Caco-2 (cell line): ENCODE measurements at regions not wholly inside any gene's neighbourhood (a gene's known extent, or its start where the extent isn't known, plus 50 kb on each side); places are given as distances from the start of the nearest gene placed in this dataset.

Source experiments
- BruUV-seq: library from RNA; stranded (reverse); fragments of 400-500 nt; replicated peaks from 2 replicates; lab custom pipeline; 2021; lab: Mats Ljungman, UMichigan
- CTCF ChIA-PET: fragments of 300-600 bp; sonication (Branson Sonifier 250); formaldehyde crosslinking; loops from one replicate; lab custom pipeline; 2022; ENCODE audit warnings: antibody characterized with exemption; lab: Charles Lee
- POLR2A ChIA-PET: fragments of 300-600 bp; sonication (Branson Sonifier 250); formaldehyde crosslinking; loops from one replicate; lab custom pipeline; 2022; ENCODE audit warnings: antibody characterized with exemption; lab: Charles Lee
- DNase-seq, 2 experiments: peaks; one replicate each; pipeline versions ENCODE4 v3.0.0 to v3.0.0-alpha.2; 2020 to 2022
- H3K27me3 ChIP-seq: replicated peaks from 2 replicates; pipeline ENCODE4 v1.6.0; 2011; ENCODE audit warnings: low read length; ENCODE audit not compliant: control insufficient read depth, insufficient read depth
- H3K36me3 ChIP-seq: 2 replicates; pipeline ENCODE4 v1.5.1; 2011; ENCODE audit warnings: low read length; ENCODE audit not compliant: control insufficient read depth, insufficient read depth
- H3K4me1 ChIP-seq: fragments of 250-450 bp; sonication (Bioruptor Pico); 2 replicates; pipeline ENCODE4 v1.5.1; 2020; ENCODE audit warnings: mild to moderate bottlenecking
- H3K4me3 ChIP-seq: 2 replicates; pipeline ENCODE4 v1.5.1; 2011; ENCODE audit warnings: low read depth, mild to moderate bottlenecking, control low read depth, low read length
- H3K9me3 ChIP-seq: fragments of 250-450 bp; sonication (Bioruptor Pico); 2 replicates; pipeline ENCODE4 v1.5.1; 2020; ENCODE audit warnings: mild to moderate bottlenecking, moderate library complexity
- H3K27ac Mint-ChIP-seq: one replicate; pipeline ENCODE4 v1.8.0; 2022; ENCODE audit warnings: mixed read lengths; ENCODE audit not compliant: unreplicated experiment
- H3K27me3 Mint-ChIP-seq: one replicate; pipeline ENCODE4 v1.8.0; 2022; ENCODE audit warnings: mixed read lengths; ENCODE audit not compliant: insufficient read depth, unreplicated experiment
- H3K36me3 Mint-ChIP-seq: one replicate; pipeline ENCODE4 v1.8.0; 2022; ENCODE audit warnings: mild to moderate bottlenecking, mixed read lengths; ENCODE audit not compliant: insufficient read depth, unreplicated experiment
- H3K4me1 Mint-ChIP-seq: one replicate; pipeline ENCODE4 v1.8.0; 2022; ENCODE audit warnings: low read depth, mixed read lengths; ENCODE audit not compliant: unreplicated experiment
- H3K4me3 Mint-ChIP-seq: one replicate; pipeline ENCODE4 v1.8.0; 2022; ENCODE audit warnings: mild to moderate bottlenecking, moderate library complexity, mixed read lengths; ENCODE audit not compliant: unreplicated experiment
- H3K9me3 Mint-ChIP-seq: one replicate; pipeline ENCODE4 v1.8.0; 2022; ENCODE audit warnings: mixed read lengths; ENCODE audit not compliant: unreplicated experiment
- intact Hi-C: fragments of 100-400 bp; cut with micrococcal nuclease; formaldehyde crosslinking; loops from one replicate; pipeline ENCODE4 v1.10.0; 2022; ENCODE audit not compliant: unreplicated experiment
- TF ChIP-seq, protein P1 (sequence below), 2 experiments: fragments of 200-600 bp in 1 of 2; IDR thresholded peaks; 1 replicate in 1 of 2; 2 replicates in 1 of 2; pipeline versions ENCODE4 v1.5.1 to v1.8.0; 2011 to 2022; ENCODE audit warnings: antibody characterized with exemption in 1 of 2, control low read depth in 1 of 2, inconsistent platforms in 1 of 2, low read depth in 1 of 2, low read length in 1 of 2, mild to moderate bottlenecking in 1 of 2, moderate library complexity in 1 of 2; ENCODE audit not compliant: insufficient read depth in 1 of 2, severe bottlenecking in 1 of 2, unreplicated experiment in 1 of 2

- H3K27me3 Mint-ChIP-seq = no peaks in the 10 kb centered on the region
- H3K27me3 ChIP-seq = no peaks in the 10 kb centered on the region
- H3K4me1 ChIP-seq = no peaks in the 10 kb centered on the region
- intact Hi-C loops = no loop called here
- no peaks in the 10 kb centered on the region for H3K36me3 Mint-ChIP-seq
- H3K27ac Mint-ChIP-seq = no peak overlapping the region
- no peaks in the 10 kb centered on the region for H3K4me1 Mint-ChIP-seq
- no peak overlapping the region for H3K4me3 Mint-ChIP-seq
- H3K9me3 Mint-ChIP-seq = peaks cover 19% of the 10 kb centered on the region
- TF ChIP-seq, protein P1, sequence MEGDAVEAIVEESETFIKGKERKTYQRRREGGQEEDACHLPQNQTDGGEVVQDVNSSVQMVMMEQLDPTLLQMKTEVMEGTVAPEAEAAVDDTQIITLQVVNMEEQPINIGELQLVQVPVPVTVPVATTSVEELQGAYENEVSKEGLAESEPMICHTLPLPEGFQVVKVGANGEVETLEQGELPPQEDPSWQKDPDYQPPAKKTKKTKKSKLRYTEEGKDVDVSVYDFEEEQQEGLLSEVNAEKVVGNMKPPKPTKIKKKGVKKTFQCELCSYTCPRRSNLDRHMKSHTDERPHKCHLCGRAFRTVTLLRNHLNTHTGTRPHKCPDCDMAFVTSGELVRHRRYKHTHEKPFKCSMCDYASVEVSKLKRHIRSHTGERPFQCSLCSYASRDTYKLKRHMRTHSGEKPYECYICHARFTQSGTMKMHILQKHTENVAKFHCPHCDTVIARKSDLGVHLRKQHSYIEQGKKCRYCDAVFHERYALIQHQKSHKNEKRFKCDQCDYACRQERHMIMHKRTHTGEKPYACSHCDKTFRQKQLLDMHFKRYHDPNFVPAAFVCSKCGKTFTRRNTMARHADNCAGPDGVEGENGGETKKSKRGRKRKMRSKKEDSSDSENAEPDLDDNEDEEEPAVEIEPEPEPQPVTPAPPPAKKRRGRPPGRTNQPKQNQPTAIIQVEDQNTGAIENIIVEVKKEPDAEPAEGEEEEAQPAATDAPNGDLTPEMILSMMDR (IDR thresholded peaks at IDR 0.05; ENCODE audit: insufficient read depth in 1 of 2, low read depth in 1 of 2, low read length in 1 of 2, severe bottlenecking in 1 of 2, unreplicated experiment in 1 of 2) = no peak
- ChIA-PET POLR2A (no interaction called here), CTCF (no interaction called here)
- no peaks in the 10 kb centered on the region for H3K9me3 ChIP-seq
- no peaks in the 10 kb centered on the region for H3K36me3 ChIP-seq
- no peak overlapping the region for H3K4me3 ChIP-seq
- BruUV-seq = no TSS peak
- no peak for DNase-seq
These were observed 559.4 kb downstream of the PLPP3 start for GRCh38 chr1:56019922-56020321.

DNA sequence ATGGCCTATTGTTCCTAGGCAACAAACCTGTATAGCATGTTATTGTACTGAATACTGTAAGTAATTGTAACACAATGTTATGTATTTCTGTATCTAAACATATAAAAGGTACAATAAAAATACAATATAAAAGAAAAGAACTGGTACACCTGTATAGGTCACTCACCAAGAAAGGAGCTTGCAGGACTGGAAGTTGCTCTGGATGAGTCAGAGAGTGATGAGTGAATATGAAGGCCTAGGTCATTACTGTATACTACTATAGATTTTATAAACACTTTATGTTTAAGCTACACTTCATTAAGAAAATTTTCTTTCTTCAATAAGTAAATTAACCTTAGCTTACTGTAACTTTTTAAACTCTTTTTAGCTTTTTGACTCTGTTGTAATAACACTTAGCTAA is 559.9 kb downstream of the PLPP3 start:
- Mint-ChIP-seq H3K36me3 (no peaks in the 10 kb centered on the region), H3K4me3 (no peak overlapping the region), H3K4me1 (no peaks in the 10 kb centered on the region), H3K9me3 (peaks cover 19% of the 10 kb centered on the region), H3K27ac (no peak overlapping the region), H3K27me3 (no peaks in the 10 kb centered on the region)
- ChIA-PET POLR2A (no interaction called here), CTCF (no interaction called here)
- Histone ChIP-seq H3K27me3 (no peaks in the 10 kb centered on the region), H3K36me3 (no peaks in the 10 kb centered on the region), H3K4me3 (no peak overlapping the region), H3K4me1 (no peaks in the 10 kb centered on the region), H3K9me3 (no peaks in the 10 kb centered on the region)
- intact Hi-C loops = no loop called here
- DNase-seq = no peak
- TF ChIP-seq, protein P1 (IDR thresholded peaks at IDR 0.05; ENCODE audit: insufficient read depth in 1 of 2, low read depth in 1 of 2, low read length in 1 of 2, severe bottlenecking in 1 of 2, unreplicated experiment in 1 of 2) = no peak
- no TSS peak for BruUV-seq

GRCh38 chr1:56017336-56017735 is 562.0 kb downstream of the PLPP3 start:
- no peak overlapping the region for H3K4me3 ChIP-seq
- intact Hi-C loops = no loop called here
- Mint-ChIP-seq H3K36me3 (no peaks in the 10 kb centered on the region), H3K4me3 (no peak overlapping the region), H3K4me1 (no peaks in the 10 kb centered on the region), H3K9me3 (peaks cover 10% of the 10 kb centered on the region), H3K27me3 (no peaks in the 10 kb centered on the region), H3K27ac (no peak overlapping the region)
- no peaks in the 10 kb centered on the region for H3K36me3 ChIP-seq
- DNase-seq = no peak
- POLR2A ChIA-PET = no interaction called here
- H3K9me3 ChIP-seq = no peaks in the 10 kb centered on the region
- CTCF ChIA-PET = no interaction called here
- no peaks in the 10 kb centered on the region for H3K27me3 ChIP-seq
- TF ChIP-seq, protein P1 (IDR thresholded peaks at IDR 0.05; ENCODE audit: insufficient read depth in 1 of 2, low read depth in 1 of 2, low read length in 1 of 2, severe bottlenecking in 1 of 2, unreplicated experiment in 1 of 2) = no peak
- H3K4me1 ChIP-seq = no peaks in the 10 kb centered on the region
- no TSS peak for BruUV-seq
